HT-29 (cell line): ENCODE measurements at regions not wholly inside any gene's neighbourhood (a gene's known extent, or its start where the extent isn't known, plus 50 kb on each side); places are given as distances from the start of the nearest gene placed in this dataset.
"Not testable (repeated sequence)": the region's sequence is repeated elsewhere in the genome, so short reads cannot be mapped to it uniquely, and the experiment has no call there.

Experiments
- DNase-seq: peaks from one replicate; pipeline ENCODE4 v3.0.0-alpha.2; 2015; ENCODE audit warnings: low spot score

GRCh38 chr1:70554341-70554740 lies 143.3 kb downstream of the CTH start:
- DNase-seq: no peak

- no peak for DNase-seq
These were observed 145.5 kb downstream of the CTH start for GRCh38 chr1:70556541-70556940.

- no peak for DNase-seq
These were observed 156.1 kb downstream of the CTH start for GRCh38 chr1:70567167-70567566.

- no peak for DNase-seq
These were observed 160.1 kb downstream of the CTH start for GRCh38 chr1:70571191-70571590.

- DNase-seq: no peak
These were observed 162.3 kb downstream of the CTH start for GRCh38 chr1:70573317-70573843.

- no peak for DNase-seq
These were observed 170.6 kb downstream of the CTH start for GRCh38 chr1:70581661-70582060.

- DNase-seq: no peak
These were observed 172.5 kb downstream of the CTH start for GRCh38 chr1:70583522-70583921.

- no peak for DNase-seq
These were observed 175.0 kb downstream of the CTH start for GRCh38 chr1:70586046-70586445.

GRCh38 chr1:70587872-70588366 lies 176.9 kb downstream of the CTH start:
- DNase-seq: no peak

GRCh38 chr1:70593551-70593950 lies 182.5 kb downstream of the CTH start:
- not testable (repeated sequence) for DNase-seq

- no peak for DNase-seq
These were observed 197.7 kb downstream of the CTH start for GRCh38 chr1:70608815-70609214.

GRCh38 chr1:70610164-70610563 lies 199.1 kb downstream of the CTH start:
- DNase-seq: not testable (repeated sequence)

GRCh38 chr1:70616946-70617345 lies 205.9 kb downstream of the CTH start:
- no peak for DNase-seq

- no peak for DNase-seq
These were observed 206.7 kb downstream of the CTH start for GRCh38 chr1:70617728-70618127.

- no peak for DNase-seq
These were observed 216.8 kb downstream of the CTH start for GRCh38 chr1:70627910-70628309.

GRCh38 chr1:70628973-70629372 lies 217.9 kb downstream of the CTH start:
- DNase-seq: no peak

GRCh38 chr1:70633004-70633403 lies 221.9 kb downstream of the CTH start:
- DNase-seq: no peak

GRCh38 chr1:70635868-70636267 lies 224.8 kb downstream of the CTH start:
- DNase-seq: no peak

- DNase-seq: no peak
These were observed 230.8 kb downstream of the CTH start for GRCh38 chr1:70641868-70642267.

GRCh38 chr1:70656361-70656760 lies 245.3 kb downstream of the CTH start:
- no peak for DNase-seq

- no peak for DNase-seq
These were observed 248.8 kb downstream of the CTH start for GRCh38 chr1:70659891-70660290.

- no peak for DNase-seq
These were observed 255.5 kb downstream of the CTH start for GRCh38 chr1:70666381-70667140.

GRCh38 chr1:70667494-70668170 lies 256.6 kb downstream of the CTH start:
- no peak for DNase-seq
